Right lobe of liver (tissue), 4 donors: ENCODE measurements at regions not wholly inside any gene's neighbourhood (a gene's known extent, or its start where the extent isn't known, plus 50 kb on each side); places are given as distances from the start of the nearest gene placed in this dataset.

Experiments used
- CTCF ChIP-seq, 4 donors: fragments of 200-600 bp in 3 of 4; fragments of 450-650 bp in 1 of 4; IDR thresholded peaks; one replicate each; pipeline versions ENCODE4 v1.5.1 to v1.8.0; 2016 to 2022; ENCODE audit warnings: antibody characterized with exemption in 4 of 4, mild to moderate bottlenecking in 2 of 4
- POLR2A ChIP-seq: fragments of 450-650 bp; IDR thresholded peaks from one replicate; pipeline ENCODE4 v1.6.1; 2017; ENCODE audit warnings: antibody characterized with exemption, mild to moderate bottlenecking
- donor health status: DM: no; HTN: no; CAD: no.
- donor health status: DM: no; HTN: no; CAD: no.
- donor health status: DM: no; HTN: yes; CAD: no.

DNA sequence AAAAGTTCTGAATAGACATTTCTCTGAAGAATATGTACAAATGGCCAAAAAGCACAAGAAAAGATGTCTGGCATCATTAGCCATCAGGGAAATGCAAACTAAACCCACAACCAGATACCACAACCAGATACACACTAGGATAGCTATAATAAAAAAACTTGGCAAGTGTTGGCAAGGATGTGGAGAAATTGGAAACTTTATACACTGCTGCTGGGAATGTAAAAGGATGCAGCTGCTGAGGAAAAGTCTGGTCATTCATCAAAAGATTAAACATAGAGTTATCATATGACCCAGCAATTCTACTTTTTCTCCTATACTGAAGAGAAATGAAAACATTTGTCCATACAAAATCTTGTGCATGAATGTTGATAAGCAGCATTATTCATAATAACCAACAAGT, 92.3 kb downstream of the UCHL1 start:
- TF ChIP-seq CTCF (IDR thresholded peaks at IDR 0.05): no peak
- TF ChIP-seq POLR2A: no peak
